Vagina (tissue), 2 donors: ENCODE measurements at regions not wholly inside any gene's neighbourhood (a gene's known extent, or its start where the extent isn't known, plus 50 kb on each side); places are given as distances from the start of the nearest gene placed in this dataset.

Source experiments
- POLR2A ChIP-seq, 2 donors: fragments of 450-650 bp; IDR thresholded peaks; one replicate each; pipeline ENCODE4 v1.6.1; 2017; ENCODE audit warnings: antibody characterized with exemption in 2 of 2, mild to moderate bottlenecking in 2 of 2, moderate library complexity in 2 of 2
- POLR2AphosphoS5 ChIP-seq, 2 donors: sonication (generic); formaldehyde crosslinking; IDR thresholded peaks; one replicate each; pipeline ENCODE4 v1.9.0; 2017; ENCODE audit warnings: antibody characterized with exemption in 2 of 2, mild to moderate bottlenecking in 2 of 2, low read depth in 1 of 2; ENCODE audit not compliant: insufficient read depth in 1 of 2
- TF ChIP-seq, protein P1 (sequence below), 3 experiments: fragments of 450-650 bp in 2 of 3; fragments of 200-600 bp in 1 of 3; sonication (generic) in 1 of 3; IDR thresholded peaks; one replicate each; pipeline ENCODE4 v1.5.1; 2017 to 2019; ENCODE audit warnings: antibody characterized with exemption in 3 of 3, mild to moderate bottlenecking in 2 of 3, moderate library complexity in 2 of 3

DNA sequence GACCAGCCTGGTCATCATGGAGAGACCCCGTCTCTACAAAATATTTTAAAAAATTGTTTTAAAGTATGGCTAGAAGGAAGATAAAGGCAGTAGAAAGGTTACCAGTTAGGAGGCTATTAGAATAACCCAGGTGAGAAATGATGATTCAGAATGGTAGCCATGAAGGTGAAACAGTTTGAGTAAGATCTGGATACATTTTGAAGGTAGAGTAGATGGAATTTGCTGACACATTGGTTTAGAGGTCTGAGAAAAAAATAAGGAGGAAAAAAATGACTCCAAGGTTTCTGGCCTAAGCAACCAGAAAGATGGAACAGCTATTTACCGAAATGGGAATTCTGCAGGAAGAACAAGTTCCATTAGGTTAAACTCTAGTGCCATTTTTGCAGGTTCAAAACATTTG is 167.9 kb upstream of the TAB2 start:
- TF ChIP-seq, protein P1, sequence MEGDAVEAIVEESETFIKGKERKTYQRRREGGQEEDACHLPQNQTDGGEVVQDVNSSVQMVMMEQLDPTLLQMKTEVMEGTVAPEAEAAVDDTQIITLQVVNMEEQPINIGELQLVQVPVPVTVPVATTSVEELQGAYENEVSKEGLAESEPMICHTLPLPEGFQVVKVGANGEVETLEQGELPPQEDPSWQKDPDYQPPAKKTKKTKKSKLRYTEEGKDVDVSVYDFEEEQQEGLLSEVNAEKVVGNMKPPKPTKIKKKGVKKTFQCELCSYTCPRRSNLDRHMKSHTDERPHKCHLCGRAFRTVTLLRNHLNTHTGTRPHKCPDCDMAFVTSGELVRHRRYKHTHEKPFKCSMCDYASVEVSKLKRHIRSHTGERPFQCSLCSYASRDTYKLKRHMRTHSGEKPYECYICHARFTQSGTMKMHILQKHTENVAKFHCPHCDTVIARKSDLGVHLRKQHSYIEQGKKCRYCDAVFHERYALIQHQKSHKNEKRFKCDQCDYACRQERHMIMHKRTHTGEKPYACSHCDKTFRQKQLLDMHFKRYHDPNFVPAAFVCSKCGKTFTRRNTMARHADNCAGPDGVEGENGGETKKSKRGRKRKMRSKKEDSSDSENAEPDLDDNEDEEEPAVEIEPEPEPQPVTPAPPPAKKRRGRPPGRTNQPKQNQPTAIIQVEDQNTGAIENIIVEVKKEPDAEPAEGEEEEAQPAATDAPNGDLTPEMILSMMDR (IDR thresholded peaks at IDR 0.05): no peak
- TF ChIP-seq POLR2A (IDR thresholded peaks at IDR 0.05) (no peak), POLR2AphosphoS5 (IDR thresholded peaks at IDR 0.05; ENCODE audit: insufficient read depth in 1 of 2, low read depth in 1 of 2) (no peak)
